Stimulated activated naive CD8-positive, alpha-beta T cell treated with anti-CD3 and anti-CD28 coated beads, Interleukin-15, amount 100 ng/mL, for 72 hours (primary cell): ENCODE measurements at regions not wholly inside any gene's neighbourhood (a gene's known extent, or its start where the extent isn't known, plus 50 kb on each side); places are given as distances from the start of the nearest gene placed in this dataset.

ENCODE experiments used
- ATAC-seq: fragments of 150-1000 bp; cut with Tn5 transposase; 2 replicates; pipeline ENCODE4 v1.10.0; 2021; ENCODE audit warnings: mild to moderate bottlenecking, moderate library complexity
- DNase-seq, 2 donors: peaks; one replicate each; pipeline ENCODE4 v3.0.0; 2021 to 2022
- H3K27ac Mint-ChIP-seq, 2 donors: one replicate each; pipeline ENCODE4 v1.8.0; 2022; ENCODE audit warnings: mild to moderate bottlenecking in 2 of 2, mixed read lengths in 2 of 2, moderate library complexity in 2 of 2
- H3K27me3 Mint-ChIP-seq: one replicate; pipeline ENCODE4 v1.8.0; 2022; ENCODE audit warnings: mixed read lengths
- H3K4me1 Mint-ChIP-seq: one replicate; pipeline ENCODE4 v1.8.0; 2022; ENCODE audit warnings: mild to moderate bottlenecking, mixed read lengths
- H3K4me3 Mint-ChIP-seq, 2 donors: one replicate each; pipeline ENCODE4 v1.8.0; 2022; ENCODE audit warnings: mild to moderate bottlenecking in 2 of 2, mixed read lengths in 2 of 2, moderate library complexity in 1 of 2
- H3K9me3 Mint-ChIP-seq, 2 donors: one replicate each; pipeline ENCODE4 v1.8.0; 2022; ENCODE audit warnings: mixed read lengths in 2 of 2

- peaks cover 14% of the 10 kb centered on the region for H3K27me3 Mint-ChIP-seq
Observed at GRCh38 chr9:134235366-134235765, 71.0 kb upstream of the RNU6ATAC start.

GRCh38 chr9:134236001-134236421, 71.6 kb upstream of the RNU6ATAC start:
- H3K4me3 Mint-ChIP-seq, result no peak overlapping the region
- H3K9me3 Mint-ChIP-seq, result no peaks in the 10 kb centered on the region
- no peak overlapping the region for H3K27ac Mint-ChIP-seq
- no peaks in the 10 kb centered on the region for H3K4me1 Mint-ChIP-seq
- H3K27me3 Mint-ChIP-seq, result peaks cover 17% of the 10 kb centered on the region
- DNase-seq, result no peak
- ATAC-seq, result no peak

More at GRCh38 chr9:134235366-134235765, 71.0 kb upstream of the RNU6ATAC start:
- Mint-ChIP-seq H3K4me1 (no peaks in the 10 kb centered on the region), H3K27ac (no peak overlapping the region), H3K4me3 (no peak overlapping the region), H3K9me3 (no peaks in the 10 kb centered on the region)
- ATAC-seq, result no peak
- no peak for DNase-seq

GRCh38 chr9:134236935-134237629, 72.7 kb upstream of the RNU6ATAC start:
- DNase-seq (no peak), ATAC-seq (no peak)
- H3K4me3 Mint-ChIP-seq, result no peak overlapping the region
- H3K9me3 Mint-ChIP-seq, result no peaks in the 10 kb centered on the region
- H3K4me1 Mint-ChIP-seq, result peaks cover 4% of the 10 kb centered on the region
- H3K27ac Mint-ChIP-seq, result no peak overlapping the region
- H3K27me3 Mint-ChIP-seq, result peaks cover 25% of the 10 kb centered on the region

- Mint-ChIP-seq H3K27me3 (peaks cover 30% of the 10 kb centered on the region), H3K4me3 (no peak overlapping the region), H3K27ac (peak overlapping the region in 1 of 2 donors; percentile 87), H3K9me3 (no peaks in the 10 kb centered on the region), H3K4me1 (peaks cover 10% of the 10 kb centered on the region)
- no peak for ATAC-seq
- no peak for DNase-seq
Observed at GRCh38 chr9:134237630-134238265, 73.4 kb upstream of the RNU6ATAC start.

GRCh38 chr9:134239130-134239903, 75.0 kb upstream of the RNU6ATAC start:
- DNase-seq, result no peak
- H3K4me1 Mint-ChIP-seq, result peaks cover 20% of the 10 kb centered on the region
- H3K9me3 Mint-ChIP-seq, result no peaks in the 10 kb centered on the region
- H3K27ac Mint-ChIP-seq, result no peak overlapping the region
- H3K4me3 Mint-ChIP-seq, result no peak overlapping the region
- peaks cover 42% of the 10 kb centered on the region for H3K27me3 Mint-ChIP-seq
- ATAC-seq, result no peak

GRCh38 chr9:134239939-134240338, 75.6 kb upstream of the RNU6ATAC start:
- ATAC-seq (no peak), DNase-seq (no peak)
- peaks cover 48% of the 10 kb centered on the region for H3K27me3 Mint-ChIP-seq
- peaks cover 23% of the 10 kb centered on the region for H3K4me1 Mint-ChIP-seq
- no peak overlapping the region for H3K4me3 Mint-ChIP-seq
- no peak overlapping the region for H3K27ac Mint-ChIP-seq
- no peaks in the 10 kb centered on the region for H3K9me3 Mint-ChIP-seq

- DNase-seq (no peak), ATAC-seq (no peak)
- Mint-ChIP-seq H3K9me3 (no peaks in the 10 kb centered on the region), H3K4me3 (no peak overlapping the region), H3K27ac (no peak overlapping the region), H3K4me1 (peaks cover 23% of the 10 kb centered on the region), H3K27me3 (peaks cover 52% of the 10 kb centered on the region)
Observed at GRCh38 chr9:134240361-134240760, 76.0 kb upstream of the RNU6ATAC start.

- DNase-seq (no peak), ATAC-seq (no peak)
- Mint-ChIP-seq H3K4me3 (no peak overlapping the region), H3K27me3 (peaks cover 53% of the 10 kb centered on the region), H3K27ac (no peak overlapping the region), H3K9me3 (no peaks in the 10 kb centered on the region), H3K4me1 (peaks cover 23% of the 10 kb centered on the region)
Observed at GRCh38 chr9:134242706-134243105, 78.3 kb upstream of the RNU6ATAC start.

- Mint-ChIP-seq H3K27me3 (peaks cover 53% of the 10 kb centered on the region), H3K4me3 (peak overlapping the region; percentile 1 to 67), H3K4me1 (peaks cover 23% of the 10 kb centered on the region), H3K27ac (peak overlapping the region in 1 of 2 donors; percentile 56), H3K9me3 (peaks cover 6 to 10% of the 10 kb centered on the region in 2 donors)
- DNase-seq, result peak in 1 of 2 donors; percentile 14
- ATAC-seq, result peak; percentile 64
Observed at GRCh38 chr9:134243778-134244467, 79.6 kb upstream of the RNU6ATAC start.

- peaks cover 23% of the 10 kb centered on the region for H3K4me1 Mint-ChIP-seq
- no peak for DNase-seq
- no peak for ATAC-seq
- H3K4me3 Mint-ChIP-seq, result no peak overlapping the region
- H3K27ac Mint-ChIP-seq, result no peak overlapping the region
- H3K27me3 Mint-ChIP-seq, result peaks cover 41% of the 10 kb centered on the region
- H3K9me3 Mint-ChIP-seq, result peaks cover 6 to 10% of the 10 kb centered on the region in 2 donors
Observed at GRCh38 chr9:134245179-134245578, 80.8 kb upstream of the RNU6ATAC start.

- H3K4me3 Mint-ChIP-seq, result no peak overlapping the region
- H3K4me1 Mint-ChIP-seq, result peaks cover 11% of the 10 kb centered on the region
- ATAC-seq (no peak), DNase-seq (no peak)
- peaks cover 19% of the 10 kb centered on the region for H3K27me3 Mint-ChIP-seq
- peaks cover 6 to 10% of the 10 kb centered on the region in 2 donors for H3K9me3 Mint-ChIP-seq
- no peak overlapping the region for H3K27ac Mint-ChIP-seq
Observed at GRCh38 chr9:134247918-134248631, 78.2 kb upstream of the RXRA start.

GRCh38 chr9:134251296-134252069, 74.8 kb upstream of the RXRA start:
- no peak overlapping the region for H3K4me3 Mint-ChIP-seq
- no peaks in the 10 kb centered on the region for H3K4me1 Mint-ChIP-seq
- H3K9me3 Mint-ChIP-seq, result peaks cover 6 to 10% of the 10 kb centered on the region in 2 donors
- H3K27me3 Mint-ChIP-seq, result no peaks in the 10 kb centered on the region
- H3K27ac Mint-ChIP-seq, result no peak overlapping the region
- DNase-seq (no peak), ATAC-seq (no peak)

GRCh38 chr9:134252084-134252830, 74.0 kb upstream of the RXRA start:
- no peak for ATAC-seq
- no peak for DNase-seq
- no peaks in the 10 kb centered on the region for H3K4me1 Mint-ChIP-seq
- peaks cover 6 to 10% of the 10 kb centered on the region in 2 donors for H3K9me3 Mint-ChIP-seq
- H3K27ac Mint-ChIP-seq, result no peak overlapping the region
- no peaks in the 10 kb centered on the region for H3K27me3 Mint-ChIP-seq
- H3K4me3 Mint-ChIP-seq, result no peak overlapping the region
